ENCODE measurements at regions not wholly inside any gene's neighbourhood (a gene's known extent, or its start where the extent isn't known, plus 50 kb on each side); places are given as distances from the start of the nearest gene placed in this dataset.

DNA sequence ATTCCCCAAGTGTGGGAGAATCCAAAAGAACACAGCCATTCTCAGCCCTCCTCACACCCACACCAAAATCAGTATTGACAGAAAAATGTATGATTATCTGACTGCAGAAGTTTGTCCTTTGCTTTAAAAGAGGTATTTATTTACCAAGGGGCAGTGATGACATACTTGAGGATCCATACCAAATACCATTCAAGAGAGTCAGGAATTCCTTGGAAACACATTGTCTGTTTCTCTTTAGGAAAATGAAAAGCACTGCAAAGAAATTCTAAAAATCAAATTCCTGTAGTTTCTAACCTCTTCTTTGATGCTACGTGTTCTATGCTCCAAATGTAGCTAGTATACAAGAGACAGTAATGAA lies 509.6 kb upstream of the CXADR start:
- DNase-seq (ENCODE audit: low read depth in 2 of 2), result no peak

DNA sequence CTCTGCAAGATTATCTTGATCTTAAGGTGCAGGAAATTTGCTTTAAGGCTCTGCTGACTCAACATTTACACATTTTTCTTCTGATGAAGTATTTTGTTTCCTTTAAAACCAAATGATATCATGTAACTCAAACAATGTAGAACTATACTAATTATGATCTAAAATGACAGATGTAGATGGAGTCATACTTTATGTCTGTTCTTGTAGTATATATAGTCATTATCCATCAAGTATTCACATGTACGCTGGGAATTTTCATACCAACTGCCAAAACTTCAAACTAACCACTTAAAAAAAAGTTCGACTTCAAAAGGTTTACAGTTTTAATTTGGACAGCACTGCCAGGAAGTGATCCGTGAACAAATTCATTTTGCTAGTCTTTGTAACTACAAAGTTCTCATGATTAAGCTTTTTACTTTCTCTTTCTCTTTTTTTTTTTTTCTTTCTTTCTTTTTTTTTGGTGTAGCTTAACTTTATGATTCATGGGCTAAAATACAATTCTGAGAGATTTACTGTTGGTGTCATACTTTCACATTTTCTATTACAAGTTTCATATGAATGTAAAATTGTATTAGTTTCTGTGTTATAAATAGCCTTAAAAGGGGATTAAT lies 509.0 kb upstream of the CXADR start:
- DNase-seq (ENCODE audit: low read depth in 2 of 2), result no peak

DNA sequence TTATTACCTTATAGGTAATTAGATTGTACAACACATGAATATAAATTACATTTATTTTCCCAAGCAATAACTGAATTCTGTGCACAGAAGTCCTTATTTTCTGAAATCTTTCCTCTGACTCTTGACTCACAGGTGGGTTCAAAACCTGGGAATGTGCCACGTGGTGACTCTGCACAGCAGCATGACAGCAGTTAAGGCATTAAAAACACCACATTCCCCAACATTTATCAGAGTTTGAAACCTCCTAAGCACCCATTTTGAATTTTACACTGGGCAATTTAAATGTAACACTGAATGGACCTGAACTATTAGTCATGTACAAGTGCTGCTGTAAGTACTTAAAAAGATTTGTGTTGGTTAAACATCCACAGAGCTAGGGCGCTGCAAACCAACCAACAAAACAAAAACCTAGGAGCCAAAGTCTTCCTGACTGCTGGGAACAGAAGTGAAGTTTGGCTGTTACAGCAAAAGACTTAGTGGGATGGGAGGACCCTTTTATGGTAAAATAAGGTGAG lies 480.6 kb upstream of the CXADR start:
- DNase-seq (ENCODE audit: low read depth in 2 of 2), result no peak

DNA sequence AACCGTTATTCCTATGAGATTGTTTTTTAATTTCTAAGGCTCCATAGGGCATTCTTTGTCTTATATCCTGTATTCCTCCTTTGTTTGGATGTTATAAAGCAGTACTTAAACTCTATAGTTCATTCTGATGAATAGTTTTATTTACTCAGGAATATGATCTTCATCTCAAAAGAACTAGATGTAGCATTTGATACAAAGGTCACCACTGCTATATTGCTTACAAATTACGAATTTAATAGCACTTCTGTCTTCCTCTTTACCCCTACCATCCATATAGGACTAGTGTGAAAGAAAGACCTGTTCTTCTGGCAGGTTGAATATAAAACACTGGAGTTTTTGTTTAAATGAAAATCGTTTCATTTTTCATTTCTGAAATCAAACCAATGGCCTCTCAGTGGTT lies 468.1 kb upstream of the CXADR start:
- no peak for DNase-seq (ENCODE audit: low read depth in 2 of 2)

DNA sequence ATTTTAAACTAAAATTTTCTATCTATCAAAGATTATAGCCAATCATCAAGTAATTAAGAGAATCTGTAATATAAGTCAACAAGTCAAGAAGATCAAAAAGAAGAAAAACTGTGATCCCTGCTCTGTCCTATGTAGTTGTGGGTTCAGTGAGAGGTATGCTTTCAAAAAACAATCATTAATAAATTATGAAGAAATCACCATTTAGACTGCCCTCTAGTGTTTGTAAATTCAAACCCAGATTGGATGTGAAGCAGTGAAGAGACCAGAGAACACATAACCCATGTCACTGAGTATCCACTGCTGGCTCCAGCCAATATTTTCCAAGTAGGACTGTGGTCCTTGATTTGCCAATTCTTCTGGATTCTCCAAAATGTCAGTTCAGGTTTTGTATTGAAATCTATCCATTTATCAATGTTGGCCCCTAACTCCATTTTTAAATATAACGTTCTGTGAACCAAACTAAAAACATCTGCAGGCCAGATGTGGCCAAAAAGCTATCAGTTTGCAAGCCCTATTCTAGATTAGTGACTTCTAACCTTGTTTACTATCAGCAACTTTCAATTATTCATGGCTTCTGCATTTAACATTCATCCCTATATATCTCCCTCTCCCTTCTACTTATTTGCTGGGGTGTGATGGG lies 467.5 kb upstream of the CXADR start:
- DNase-seq (ENCODE audit: low read depth in 2 of 2), result no peak

DNA sequence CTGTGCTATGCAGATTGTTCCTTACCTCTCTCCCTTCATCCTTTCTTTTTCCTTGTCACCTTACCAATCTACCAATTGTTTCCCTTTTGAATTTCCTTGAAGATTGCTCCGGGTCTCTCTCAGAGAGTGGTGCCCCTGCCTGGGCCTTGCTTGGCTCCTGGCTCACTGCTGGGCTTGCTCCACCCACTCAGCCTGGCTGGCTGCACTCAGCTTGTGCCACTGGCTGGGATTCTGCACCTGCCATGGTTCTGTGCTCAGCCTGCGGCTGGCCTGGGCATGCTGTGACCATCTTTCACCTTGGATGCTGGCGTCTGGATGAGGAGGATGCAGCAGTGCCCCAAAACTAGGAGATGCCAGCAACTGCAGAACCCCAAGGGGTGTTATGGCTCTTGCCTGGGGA lies 463.9 kb upstream of the CXADR start:
- no peak for DNase-seq (ENCODE audit: low read depth in 2 of 2)

DNA sequence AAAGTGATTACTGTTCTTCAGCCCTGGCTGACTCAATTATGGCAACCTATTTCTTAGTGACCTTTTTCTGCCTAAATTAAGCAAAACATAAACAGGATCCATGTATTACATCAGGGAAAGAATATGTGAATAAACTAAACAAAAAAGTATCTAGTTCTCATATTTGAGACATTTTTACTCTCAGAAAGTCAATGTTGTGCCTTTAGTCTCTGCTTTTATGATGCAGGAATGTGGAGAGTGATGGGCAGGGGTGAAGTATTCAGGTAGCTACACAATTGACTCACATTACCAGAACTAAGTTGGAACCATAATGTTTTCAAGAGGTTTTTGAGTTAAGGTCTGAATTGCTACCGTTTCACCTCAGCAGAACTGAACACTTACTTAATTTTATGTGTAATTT lies 462.7 kb upstream of the CXADR start:
- DNase-seq (ENCODE audit: low read depth in 2 of 2), result no peak

DNA sequence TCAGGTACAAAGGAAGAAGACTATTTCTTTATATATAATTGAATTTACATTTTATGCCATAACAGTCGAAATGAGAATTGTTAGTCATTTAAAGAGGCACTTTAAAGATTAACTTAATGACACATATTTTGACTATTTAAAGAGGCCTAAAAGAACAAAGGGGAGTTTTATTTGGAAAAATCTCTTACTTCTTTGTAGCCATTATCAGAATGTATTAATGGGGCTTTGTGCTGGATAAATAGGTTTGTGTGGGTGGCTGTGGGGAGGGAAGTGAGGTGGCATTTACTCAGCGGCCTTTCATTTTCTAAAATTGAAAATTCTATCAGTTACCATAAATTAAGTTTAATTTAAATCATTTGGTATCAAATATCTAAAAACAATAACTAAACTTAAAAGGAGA lies 462.2 kb upstream of the CXADR start:
- DNase-seq (ENCODE audit: low read depth in 2 of 2), result no peak

DNA sequence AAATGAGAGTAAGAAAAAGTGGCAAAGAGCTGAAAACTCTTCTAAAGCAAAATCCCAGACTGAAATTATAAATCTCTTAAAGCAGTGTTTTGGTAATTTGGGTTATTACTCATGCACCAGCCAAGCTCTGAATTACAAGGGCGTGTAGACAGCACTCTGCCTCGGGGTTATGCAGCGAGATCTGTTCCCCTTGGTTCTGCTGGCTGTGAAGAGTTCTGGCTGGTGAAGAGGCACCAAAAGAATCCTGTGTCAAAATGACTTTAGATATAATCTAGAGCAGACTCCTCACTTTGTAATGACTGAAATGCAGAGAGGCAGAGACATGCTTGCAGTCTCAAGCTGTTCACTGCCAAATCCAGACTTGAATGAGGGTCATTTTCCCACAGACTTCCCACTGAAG lies 461.8 kb upstream of the CXADR start:
- no peak for DNase-seq (ENCODE audit: low read depth in 2 of 2)

DNA sequence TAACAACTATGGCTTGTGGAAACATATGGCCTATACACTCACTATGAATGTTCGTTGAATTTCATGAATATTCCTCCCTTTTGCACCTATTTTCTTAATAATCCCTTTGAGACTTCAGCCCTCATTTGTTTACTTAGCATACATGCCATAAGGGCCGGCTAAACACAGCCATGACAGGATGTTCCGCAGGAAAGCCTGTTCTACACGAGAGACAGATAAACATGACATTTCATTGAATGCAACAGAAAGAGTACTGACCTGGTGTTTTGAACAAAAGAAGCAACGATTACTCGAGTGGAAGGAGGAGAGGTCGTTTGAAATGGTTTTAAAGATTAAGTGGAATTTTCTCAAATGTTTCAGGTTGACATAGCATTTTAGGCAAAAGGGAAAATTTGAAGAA lies 459.5 kb upstream of the CXADR start:
- DNase-seq (ENCODE audit: low read depth in 2 of 2), result no peak

DNA sequence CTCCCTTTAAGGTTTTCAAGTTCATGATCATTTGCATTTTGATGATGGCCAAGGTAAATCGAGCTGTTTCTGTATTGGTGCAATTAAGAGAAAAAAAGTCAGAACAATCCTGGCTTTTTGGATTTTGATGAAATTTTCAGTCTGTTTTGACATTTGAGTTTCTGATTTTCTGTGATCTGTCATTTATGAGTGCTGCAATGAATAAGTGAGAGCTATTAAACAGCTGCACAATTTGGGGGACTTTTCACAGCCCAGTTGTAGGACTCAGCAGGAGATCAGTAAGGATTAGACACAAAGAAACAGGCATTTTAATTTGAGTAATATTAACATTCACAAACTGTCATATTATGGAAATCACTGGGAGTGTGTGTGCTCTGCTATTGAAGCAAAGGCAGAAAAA lies 452.9 kb upstream of the CXADR start:
- DNase-seq (ENCODE audit: low read depth in 2 of 2), result no peak

DNA sequence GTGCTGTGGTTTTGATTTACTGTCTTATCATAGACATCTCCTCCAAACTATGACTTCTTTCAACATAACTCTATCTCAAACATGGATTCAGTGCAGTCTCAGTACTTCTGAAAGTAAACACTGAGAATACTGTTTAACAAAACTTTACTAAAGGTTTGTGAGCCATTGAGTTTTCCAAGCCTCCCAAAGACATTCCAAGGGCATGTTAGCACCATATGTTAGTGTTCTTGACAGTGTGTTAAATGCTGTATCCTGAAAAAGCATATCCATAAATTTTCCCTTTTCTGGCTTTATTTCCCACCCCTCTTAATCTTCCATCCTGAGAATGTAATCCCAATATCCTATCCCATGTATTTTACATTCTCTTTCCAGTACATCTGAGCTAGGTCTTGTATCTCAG lies 446.8 kb upstream of the CXADR start:
- DNase-seq (ENCODE audit: low read depth in 2 of 2), result no peak

DNA sequence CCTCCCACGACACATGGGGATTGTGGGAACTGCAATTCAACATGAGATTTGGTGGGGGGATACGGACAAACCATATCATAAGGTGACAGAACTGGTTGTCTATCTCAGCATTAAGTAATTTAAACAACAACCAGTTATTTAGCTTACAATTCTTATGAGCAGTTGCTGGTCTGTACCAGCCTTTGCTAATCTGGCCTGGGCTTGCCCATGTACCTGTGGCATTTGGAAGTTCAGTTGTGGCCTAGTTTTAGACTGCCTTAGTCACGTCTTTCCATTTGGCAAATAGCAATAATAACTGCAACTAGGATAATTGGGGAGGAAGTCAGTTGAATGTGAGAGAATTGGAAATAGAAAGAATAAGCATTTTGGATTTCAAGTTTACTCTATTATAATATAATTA lies 441.8 kb upstream of the CXADR start:
- DNase-seq (ENCODE audit: low read depth in 2 of 2), result no peak

DNA sequence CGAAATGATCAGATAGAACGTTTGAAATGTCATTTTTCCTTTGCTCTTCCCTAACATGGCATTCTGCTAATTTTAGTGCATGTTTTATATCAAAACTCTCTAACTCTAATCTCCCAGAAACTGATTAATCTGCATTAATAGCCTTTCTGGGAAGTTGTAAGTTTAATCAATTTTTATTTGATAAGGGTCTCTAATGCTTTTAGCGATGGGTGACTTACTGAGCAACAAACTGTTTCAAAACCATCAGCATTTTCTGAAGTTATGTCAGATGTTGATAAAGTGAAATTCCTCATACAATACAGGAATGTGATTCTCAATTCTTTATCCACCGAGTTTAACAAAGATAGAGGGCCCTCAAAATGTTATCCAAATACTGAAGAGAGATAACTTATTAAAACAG lies 431.6 kb upstream of the CXADR start:
- DNase-seq (ENCODE audit: low read depth in 2 of 2), result no peak

DNA sequence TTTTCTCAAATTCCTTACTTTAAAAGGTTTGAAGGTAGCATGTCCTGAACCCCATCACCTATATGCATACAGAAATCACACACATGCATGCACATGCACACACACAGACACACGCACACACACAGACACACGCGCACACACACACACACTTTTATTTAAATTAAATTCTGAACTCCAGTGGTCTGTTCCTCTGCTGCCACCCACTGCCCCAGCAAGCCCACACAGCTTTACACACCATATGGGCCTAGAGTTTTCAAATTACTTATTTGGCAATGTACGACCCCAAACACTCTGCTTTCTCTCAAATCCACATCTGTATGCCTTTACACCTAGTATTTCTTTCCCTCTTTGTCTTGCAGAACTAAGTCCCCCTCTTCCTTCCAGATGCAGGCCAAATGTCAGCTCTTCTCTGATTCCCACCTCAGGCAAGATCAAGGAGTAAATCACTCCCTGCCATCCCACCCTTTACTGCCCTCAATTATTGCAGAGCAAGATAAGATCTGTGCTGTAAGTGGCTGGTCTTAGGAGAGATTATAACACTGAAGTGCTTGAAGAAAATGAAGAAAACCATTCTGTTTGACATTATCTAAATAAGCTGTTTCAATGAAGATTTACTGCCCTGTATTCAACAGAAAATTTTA lies 429.9 kb upstream of the CXADR start:
- DNase-seq (ENCODE audit: low read depth in 2 of 2), result no peak

DNA sequence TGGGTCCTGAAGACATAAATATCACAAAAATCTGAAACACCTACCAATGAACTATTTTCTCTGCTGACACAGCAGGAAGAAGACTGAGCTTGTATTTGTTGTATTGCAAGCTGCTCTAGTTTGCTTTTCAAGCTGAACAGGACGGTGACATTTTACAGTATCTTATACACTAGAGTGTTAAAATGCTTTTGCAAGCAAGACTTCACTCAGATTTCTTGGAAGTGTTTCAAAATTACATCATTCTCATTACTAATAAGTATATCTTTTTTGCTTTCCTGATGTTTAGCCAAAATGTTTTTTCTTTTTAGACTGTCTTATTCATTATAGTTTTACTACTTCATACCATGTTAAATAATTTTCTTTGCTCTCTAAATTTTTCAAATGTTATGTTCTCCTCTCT lies 427.1 kb upstream of the CXADR start:
- DNase-seq (ENCODE audit: low read depth in 2 of 2), result no peak

DNA sequence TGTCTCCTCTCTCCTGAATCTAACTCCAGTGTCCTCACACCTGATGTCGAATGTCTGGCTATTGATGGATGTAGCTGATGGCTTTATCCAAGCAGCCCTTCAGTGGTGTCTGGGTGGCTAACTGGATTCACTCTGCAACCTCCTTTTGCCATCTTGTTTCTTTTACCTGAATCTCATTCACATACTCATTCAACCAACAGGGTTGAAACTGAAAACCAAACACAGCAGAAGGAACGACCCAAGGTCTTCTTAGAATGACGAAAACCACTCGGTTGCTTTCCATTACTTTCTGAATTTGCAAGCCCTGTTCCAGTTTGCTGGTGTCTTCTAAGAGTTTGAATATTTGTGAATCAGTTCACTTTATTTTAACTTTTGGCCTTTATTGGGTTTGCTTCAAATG lies 424.3 kb upstream of the CXADR start:
- no peak for DNase-seq (ENCODE audit: low read depth in 2 of 2)

DNA sequence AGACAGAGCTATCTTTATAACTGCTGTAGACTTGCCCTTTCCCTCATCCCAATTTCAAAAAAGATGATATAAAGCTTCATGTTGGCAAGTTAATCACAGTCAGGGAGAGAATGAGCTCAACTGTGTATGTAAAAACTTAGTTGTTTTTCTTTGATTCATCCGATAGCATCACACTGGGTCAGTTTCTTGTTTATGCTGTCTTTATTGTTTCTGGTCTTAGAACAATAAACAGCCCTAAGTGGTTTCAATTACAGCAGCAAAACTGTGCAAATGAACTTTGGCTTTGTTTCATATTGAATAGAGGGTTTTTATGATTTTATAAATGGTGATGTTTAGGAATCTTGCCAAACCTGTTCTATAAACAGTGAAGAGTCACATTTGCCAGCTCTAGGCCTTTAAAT lies 423.8 kb upstream of the CXADR start:
- no peak for DNase-seq (ENCODE audit: low read depth in 2 of 2)

DNA sequence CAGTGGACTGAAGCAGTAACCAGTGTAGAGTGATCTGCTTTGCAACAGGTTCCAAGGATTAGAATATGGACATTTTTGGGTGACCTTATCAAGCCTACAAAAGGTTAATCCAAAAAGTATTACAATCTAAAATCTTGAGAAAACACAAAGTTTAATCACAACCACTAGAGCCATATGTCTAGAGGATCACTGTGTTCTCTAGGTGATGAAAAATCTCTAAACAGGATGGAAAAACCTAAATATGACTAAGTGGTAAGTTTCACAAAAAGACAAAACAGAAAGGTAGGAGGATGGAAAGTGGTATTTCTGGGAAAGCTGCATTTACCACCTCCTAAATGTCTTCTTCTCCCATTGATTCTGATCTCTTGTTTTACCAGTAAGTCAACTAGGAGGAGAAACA lies 411.1 kb upstream of the CXADR start:
- DNase-seq (ENCODE audit: low read depth in 2 of 2), result no peak

DNA sequence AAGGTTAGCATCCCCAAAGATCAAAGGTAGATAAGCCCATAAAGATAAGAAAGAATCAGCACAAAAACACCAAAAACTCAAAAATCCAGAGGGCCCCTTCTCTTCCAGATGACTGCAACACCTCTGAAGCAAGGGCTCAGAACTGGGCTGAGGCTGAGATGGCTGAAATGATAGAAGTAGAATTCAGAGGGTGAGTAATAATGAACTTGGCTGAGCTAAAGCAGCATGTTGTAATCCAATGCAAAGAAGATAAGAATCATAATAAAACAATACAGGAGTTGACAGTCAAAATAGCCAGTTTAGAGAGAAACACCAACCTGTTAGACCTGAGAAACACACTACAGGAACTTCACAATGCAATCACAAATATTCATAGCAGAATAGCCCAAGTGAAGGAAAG lies 406.9 kb upstream of the CXADR start:
- no peak for DNase-seq (ENCODE audit: low read depth in 2 of 2)

DNA sequence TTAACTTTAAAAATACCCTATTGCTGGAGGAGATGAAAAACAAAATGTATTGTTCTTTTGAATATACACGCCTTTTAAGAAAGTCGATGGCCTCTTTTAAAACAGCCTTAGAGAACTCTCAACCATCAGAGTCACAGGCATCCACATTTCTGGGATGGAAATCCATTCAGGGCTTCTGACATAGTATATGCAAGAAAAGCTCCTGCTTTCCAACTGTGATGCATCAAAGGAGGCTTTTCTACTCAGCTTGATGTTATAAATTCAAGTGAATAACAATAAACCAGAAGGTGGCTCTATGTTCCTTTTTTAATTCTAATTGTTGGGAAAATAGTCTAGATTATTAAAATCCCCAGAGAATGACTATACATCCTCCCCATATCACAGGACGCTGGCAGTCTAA lies 398.8 kb upstream of the CXADR start:
- no peak for DNase-seq (ENCODE audit: low read depth in 2 of 2)

DNA sequence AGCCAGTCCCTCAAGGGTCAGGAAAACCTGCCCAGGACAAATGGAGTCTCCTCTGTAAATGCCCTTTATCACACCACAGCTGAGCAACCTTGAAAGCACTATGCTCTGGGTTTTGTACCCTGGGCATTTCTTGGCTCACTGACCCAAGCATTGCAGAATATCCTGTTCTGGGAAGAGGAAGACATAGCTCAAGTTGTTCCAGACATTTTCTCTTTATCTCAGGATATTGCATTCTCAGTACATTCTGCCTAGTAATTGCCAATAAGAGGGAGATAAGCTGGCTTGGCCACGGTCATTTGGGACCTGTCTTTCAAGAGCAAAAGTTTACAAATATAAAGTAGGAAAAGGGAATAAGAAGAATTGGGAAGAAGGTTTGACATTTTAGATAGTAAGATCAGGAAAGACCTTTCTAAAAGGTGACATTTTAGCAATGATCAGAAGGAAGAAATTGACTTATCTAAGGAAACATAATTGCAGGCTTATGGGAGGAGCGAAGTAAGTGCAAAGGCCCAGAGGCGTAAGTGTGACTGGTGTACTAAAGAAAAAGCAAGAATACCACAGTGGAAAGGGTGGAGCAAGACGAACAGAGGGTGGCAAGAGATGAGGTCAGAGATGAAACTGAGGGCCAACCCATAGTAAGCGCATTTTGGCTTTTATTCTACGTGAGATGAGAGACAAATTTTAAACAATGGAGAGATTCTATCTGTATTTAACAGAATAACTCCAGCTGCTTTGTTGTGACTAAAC lies 394.0 kb upstream of the CXADR start:
- no peak for DNase-seq (ENCODE audit: low read depth in 2 of 2)

Measured in stimulated activated CD8-positive, alpha-beta memory T cell treated with anti-CD3 and anti-CD28 coated beads, Interleukin-2, amount 100 ng/mL, for 1 hour (primary cell).